PC-3 (cell line): ENCODE measurements at regions not wholly inside any gene's neighbourhood (a gene's known extent, or its start where the extent isn't known, plus 50 kb on each side); places are given as distances from the start of the nearest gene placed in this dataset.

Source experiments
- ATAC-seq: fragments of 200-7000 bp; cut with Tn5 transposase; 2 replicates; pipeline ENCODE4 v1.9.1; 2020; ENCODE audit warnings: mild to moderate bottlenecking, moderate library complexity
- BruUV-seq: library from RNA; stranded (reverse); fragments of 400-500 nt; replicated peaks from 2 replicates; lab custom pipeline; 2021; lab: Mats Ljungman, UMichigan
- CTCF ChIA-PET: fragments of 300-600 bp; sonication (Branson Sonifier 250); formaldehyde crosslinking; loops from one replicate; lab custom pipeline; 2022; ENCODE audit warnings: antibody characterized with exemption; lab: Charles Lee
- POLR2A ChIA-PET: fragments of 300-600 bp; sonication (Branson Sonifier 250); formaldehyde crosslinking; loops from one replicate; lab custom pipeline; 2022; ENCODE audit warnings: antibody characterized with exemption; ENCODE audit not compliant: unreplicated experiment; lab: Charles Lee
- DNase-seq: peaks from one replicate; pipeline ENCODE4 v3.0.0-alpha.2; 2015
- H2AFZ ChIP-seq: fragments of 300-600 bp; sonication (generic); 2 replicates; pipeline ENCODE4 v1.6.0; 2016; ENCODE audit warnings: antibody characterized with exemption, low read length
- H3F3A ChIP-seq: fragments of 300-600 bp; sonication (generic); one replicate; pipeline ENCODE4 v1.6.0; 2017; ENCODE audit warnings: antibody characterized with exemption, low read length, control low read depth, mild to moderate bottlenecking; ENCODE audit not compliant: unreplicated experiment
- H3K27ac ChIP-seq: fragments of 300-600 bp; sonication (generic); 2 replicates; pipeline ENCODE4 v1.5.1; 2016; ENCODE audit warnings: mild to moderate bottlenecking, low read length
- H3K27me3 ChIP-seq: fragments of 300-600 bp; sonication (generic); 2 replicates; pipeline ENCODE4 v1.6.1; 2016; ENCODE audit warnings: low read length, mixed read lengths
- H3K36me3 ChIP-seq: fragments of 300-600 bp; sonication (generic); 2 replicates; pipeline ENCODE4 v1.6.1; 2016; ENCODE audit warnings: low read depth, mixed run types, low read length, mixed read lengths
- H3K4me1 ChIP-seq: fragments of 300-600 bp; sonication (generic); 2 replicates; pipeline ENCODE4 v1.5.1; 2016; ENCODE audit warnings: low read length; ENCODE audit not compliant: insufficient read depth
- H3K4me2 ChIP-seq: fragments of 300-600 bp; sonication (generic); 2 replicates; pipeline ENCODE4 v1.6.0; 2016; ENCODE audit warnings: low read length
- H3K4me3 ChIP-seq: fragments of 300-600 bp; sonication (generic); 2 replicates; pipeline ENCODE4 v1.5.1; 2016; ENCODE audit warnings: mild to moderate bottlenecking, low read length, mixed read lengths
- H3K79me2 ChIP-seq: fragments of 300-600 bp; sonication (generic); 2 replicates; pipeline ENCODE4 v1.6.1; 2017; ENCODE audit warnings: low read length, mixed read lengths
- H3K9ac ChIP-seq: fragments of 300-600 bp; sonication (generic); 2 replicates; pipeline ENCODE4 v1.6.0; 2016; ENCODE audit warnings: mild to moderate bottlenecking, low read length
- H3K9me2 ChIP-seq: fragments of 300-600 bp; sonication (generic); replicated peaks from 2 replicates; pipeline ENCODE4 v1.6.1; 2016; ENCODE audit warnings: mixed run types, low read length, mixed read lengths
- H3K9me3 ChIP-seq: fragments of 300-600 bp; sonication (generic); 2 replicates; pipeline ENCODE4 v1.6.1; 2016; ENCODE audit warnings: low read length, mixed read lengths
- H4K20me1 ChIP-seq: fragments of 300-600 bp; sonication (generic); 2 replicates; pipeline ENCODE4 v1.6.1; 2016; ENCODE audit warnings: low read length, mixed read lengths
- CTCF ChIP-seq: fragments of 300-600 bp; sonication (generic); conservative IDR thresholded peaks from 2 replicates; pipeline ENCODE4 v1.5.1; 2017; ENCODE audit warnings: antibody characterized with exemption, low read depth, mild to moderate bottlenecking, low read length
- EZH2 ChIP-seq: fragments of 300-600 bp; sonication (generic); IDR thresholded peaks from one replicate; pipeline ENCODE4 v1.6.1; 2017; ENCODE audit warnings: antibody characterized with exemption, mild to moderate bottlenecking, low read length; ENCODE audit not compliant: unreplicated experiment
- EZH2phosphoT487 ChIP-seq: fragments of 300-600 bp; sonication (generic); IDR thresholded peaks from 2 replicates; pipeline ENCODE4 v1.6.1; 2018; ENCODE audit warnings: mild to moderate bottlenecking, antibody characterized with exemption, low read length, borderline replicate concordance
- intact Hi-C: fragments of 100-400 bp; cut with micrococcal nuclease; formaldehyde crosslinking; loops from 2 replicates; pipeline ENCODE4 v1.9.0; 2023

GRCh38 chr7:22672846-22673680 lies 53.9 kb upstream of the IL6 start:
- ChIA-PET CTCF (interaction anchor here (0.6 to 1.2 kb wide), 9 partner anchors 51 to 399 kb away, joined by 3 to 10 read pairs (median 5); partner anchors contain the start of gene IL6), POLR2A (interaction anchor here (0.7 to 1.0 kb wide), 3 partner anchors 17 to 111 kb away, joined by 8 to 13 read pairs (median 11); partner anchors contain the start of gene IL6)
- BruUV-seq, result no TSS peak
- TF ChIP-seq EZH2phosphoT487, result no peak
- TF ChIP-seq CTCF, result no peak
- TF ChIP-seq EZH2, result no peak
- Histone ChIP-seq H3K9me3 (no peaks in the 10 kb centered on the region), H3F3A (peaks cover 14% of the 10 kb centered on the region), H3K79me2 (no peaks in the 10 kb centered on the region), H3K27me3 (no peaks in the 10 kb centered on the region), H3K9me2 (no peaks in the 10 kb centered on the region), H3K4me2 (peak overlapping the region; percentile 53), H3K4me1 (peaks cover 62% of the 10 kb centered on the region), H3K36me3 (no peaks in the 10 kb centered on the region), H3K9ac (peak overlapping the region; percentile 78), H4K20me1 (no peaks in the 10 kb centered on the region), H3K4me3 (no peak overlapping the region), H3K27ac (peak overlapping the region; percentile 96), H2AFZ (no peak overlapping the region)
- DNase-seq (peak; percentile 96), ATAC-seq (peak; percentile 97)
- intact Hi-C loops, result loop anchor here (1.0 to 2.0 kb wide), 5 partner anchors 45 to 150 kb away; partner anchors contain the start of gene TOMM7

- Histone ChIP-seq H3K36me3 (no peaks in the 10 kb centered on the region), H3K9me2 (no peaks in the 10 kb centered on the region), H3K4me2 (no peak overlapping the region), H2AFZ (no peak overlapping the region), H3K79me2 (no peaks in the 10 kb centered on the region), H3K9me3 (no peaks in the 10 kb centered on the region), H3K4me1 (peaks cover 73% of the 10 kb centered on the region), H3K4me3 (no peak overlapping the region), H4K20me1 (no peaks in the 10 kb centered on the region), H3K9ac (peak overlapping the region; percentile 78; the same call in 1 of the 2 replicates), H3K27ac (peak overlapping the region; percentile 96), H3K27me3 (no peaks in the 10 kb centered on the region), H3F3A (peaks cover 14% of the 10 kb centered on the region)
- no peak for TF ChIP-seq EZH2phosphoT487
- TF ChIP-seq CTCF, result no peak
- no peak for TF ChIP-seq EZH2
- peak; percentile 34 for DNase-seq
- intact Hi-C loops, result no loop called here
- ChIA-PET CTCF (interaction anchor here (1.0 kb wide), 1 partner anchor 57 kb away, joined by 3 read pairs; no protein-coding TSS in a partner anchor), POLR2A (no interaction called here)
- ATAC-seq, result no peak
- BruUV-seq, result no TSS peak
These were observed 55.7 kb upstream of the IL6 start for GRCh38 chr7:22671177-22671879.
